C4-2B (cell line): ENCODE measurements at regions not wholly inside any gene's neighbourhood (a gene's known extent, or its start where the extent isn't known, plus 50 kb on each side); places are given as distances from the start of the nearest gene placed in this dataset.

Experiments
- ZFX ChIP-seq: fragments of 450-650 bp; IDR thresholded peaks from 2 replicates; pipeline ENCODE4 v1.6.1; 2017
- TF ChIP-seq, protein P1 (sequence below): fragments of 450-650 bp; conservative IDR thresholded peaks from 2 replicates; pipeline ENCODE4 v1.5.1; 2017; ENCODE audit warnings: mild to moderate bottlenecking

- TF ChIP-seq, protein P1, sequence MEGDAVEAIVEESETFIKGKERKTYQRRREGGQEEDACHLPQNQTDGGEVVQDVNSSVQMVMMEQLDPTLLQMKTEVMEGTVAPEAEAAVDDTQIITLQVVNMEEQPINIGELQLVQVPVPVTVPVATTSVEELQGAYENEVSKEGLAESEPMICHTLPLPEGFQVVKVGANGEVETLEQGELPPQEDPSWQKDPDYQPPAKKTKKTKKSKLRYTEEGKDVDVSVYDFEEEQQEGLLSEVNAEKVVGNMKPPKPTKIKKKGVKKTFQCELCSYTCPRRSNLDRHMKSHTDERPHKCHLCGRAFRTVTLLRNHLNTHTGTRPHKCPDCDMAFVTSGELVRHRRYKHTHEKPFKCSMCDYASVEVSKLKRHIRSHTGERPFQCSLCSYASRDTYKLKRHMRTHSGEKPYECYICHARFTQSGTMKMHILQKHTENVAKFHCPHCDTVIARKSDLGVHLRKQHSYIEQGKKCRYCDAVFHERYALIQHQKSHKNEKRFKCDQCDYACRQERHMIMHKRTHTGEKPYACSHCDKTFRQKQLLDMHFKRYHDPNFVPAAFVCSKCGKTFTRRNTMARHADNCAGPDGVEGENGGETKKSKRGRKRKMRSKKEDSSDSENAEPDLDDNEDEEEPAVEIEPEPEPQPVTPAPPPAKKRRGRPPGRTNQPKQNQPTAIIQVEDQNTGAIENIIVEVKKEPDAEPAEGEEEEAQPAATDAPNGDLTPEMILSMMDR = no peak
- no peak for TF ChIP-seq ZFX
These were observed 146.9 kb upstream of the IRF2BP2 start for GRCh38 chr1:234756857-234757256.
